Putamen (tissue), 1 donor: ENCODE measurements at regions not wholly inside any gene's neighbourhood (a gene's known extent, or its start where the extent isn't known, plus 50 kb on each side); places are given as distances from the start of the nearest gene placed in this dataset.

Experiments
- DNase-seq: peaks from one replicate; pipeline ENCODE4 v3.0.0-alpha.2; 2016; ENCODE audit warnings: low spot score

DNA sequence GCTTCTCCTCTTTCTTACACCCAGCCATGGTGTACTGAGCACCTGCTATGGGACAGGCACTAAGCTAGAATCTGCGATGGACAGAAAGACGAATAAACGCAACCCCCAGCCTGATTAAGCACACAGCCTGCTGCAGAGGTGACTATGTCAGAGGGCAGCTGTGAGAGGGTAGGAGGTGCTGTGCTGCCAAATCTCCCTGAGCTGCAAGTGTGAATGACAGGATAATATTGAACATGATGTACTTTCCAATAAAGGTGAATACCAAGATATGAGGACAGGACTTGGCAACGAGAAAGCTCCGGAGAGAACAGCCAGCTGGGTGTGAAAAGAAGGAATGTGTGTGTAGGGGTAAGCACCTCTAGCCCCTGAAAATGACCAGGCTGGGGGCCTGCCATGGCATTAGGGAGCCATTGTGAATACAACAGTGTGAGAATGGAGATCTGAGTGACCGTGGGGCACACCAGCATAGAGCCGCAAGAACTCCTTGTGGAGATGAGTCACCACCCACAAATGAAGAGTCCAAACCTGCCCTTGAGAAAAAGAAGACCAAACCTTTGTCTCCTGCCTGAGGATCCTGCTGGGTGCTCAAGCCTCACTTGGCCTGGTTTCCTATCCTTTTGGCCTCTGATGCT, 83.0 kb upstream of the ATF3 start:
- DNase-seq, result no peak

DNA sequence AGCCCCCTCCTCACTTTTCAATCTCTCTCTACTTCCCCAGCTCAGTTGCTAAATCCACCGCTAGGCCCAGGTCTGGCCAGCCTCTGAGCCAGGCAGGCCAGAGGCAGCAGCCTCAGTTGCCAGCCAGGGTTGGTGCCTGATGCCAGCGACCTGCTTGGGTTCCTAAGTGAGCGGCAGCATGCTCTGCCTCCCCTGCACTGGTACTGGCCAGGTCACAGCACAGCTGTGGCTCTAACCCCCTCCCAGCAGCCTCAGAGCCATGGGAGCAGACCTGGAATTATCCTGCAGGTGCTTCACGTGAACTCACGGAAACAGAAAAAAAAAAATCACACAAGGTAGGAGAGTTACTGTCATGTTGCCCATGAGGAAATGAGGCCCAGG, 82.5 kb upstream of the ATF3 start:
- DNase-seq, result no peak

DNA sequence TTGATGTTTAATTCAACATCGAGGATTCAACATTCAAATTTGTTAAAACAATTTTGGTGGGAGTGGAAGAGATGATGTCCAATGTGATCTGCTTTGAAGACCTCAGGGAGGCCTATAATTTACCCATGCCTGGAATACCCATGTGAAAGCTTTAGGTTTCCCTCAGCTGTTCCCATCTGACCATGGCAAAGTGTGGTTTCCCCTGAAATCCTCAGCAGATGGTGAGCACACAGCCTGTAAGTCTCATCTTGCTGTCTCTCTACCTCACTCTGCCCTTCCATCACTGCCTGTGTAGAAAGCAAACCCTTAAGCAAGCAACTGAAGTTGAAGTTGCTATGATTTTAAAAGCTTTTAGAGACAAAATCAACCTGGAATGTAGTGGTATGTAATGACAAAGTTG, 80.1 kb upstream of the ATF3 start:
- no peak for DNase-seq

DNA sequence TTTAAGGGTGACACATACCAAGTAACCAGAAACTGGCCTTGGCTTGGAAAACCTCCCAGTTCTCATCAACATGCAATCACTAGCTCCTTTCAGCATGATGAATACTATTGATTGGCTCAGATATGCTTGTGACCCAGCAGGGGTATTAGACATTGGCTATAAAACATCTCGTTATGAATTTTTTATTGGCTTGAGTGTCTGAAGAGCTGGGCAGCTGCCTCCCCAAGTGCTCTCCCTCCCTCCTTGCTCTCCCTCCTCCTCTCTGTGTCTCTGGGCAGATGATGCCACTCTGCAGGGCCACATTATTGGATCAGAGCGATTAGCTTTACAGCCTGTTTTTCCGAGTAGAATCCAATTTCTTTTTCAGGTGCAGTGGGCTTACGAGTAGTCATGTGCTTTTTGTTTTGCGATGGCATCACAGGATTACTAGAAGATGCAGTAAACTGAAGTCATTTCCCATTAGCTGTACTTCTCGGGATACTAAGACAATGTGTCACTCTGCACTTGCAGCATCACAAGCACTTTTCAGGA, 79.3 kb upstream of the ATF3 start:
- DNase-seq, result no peak

DNA sequence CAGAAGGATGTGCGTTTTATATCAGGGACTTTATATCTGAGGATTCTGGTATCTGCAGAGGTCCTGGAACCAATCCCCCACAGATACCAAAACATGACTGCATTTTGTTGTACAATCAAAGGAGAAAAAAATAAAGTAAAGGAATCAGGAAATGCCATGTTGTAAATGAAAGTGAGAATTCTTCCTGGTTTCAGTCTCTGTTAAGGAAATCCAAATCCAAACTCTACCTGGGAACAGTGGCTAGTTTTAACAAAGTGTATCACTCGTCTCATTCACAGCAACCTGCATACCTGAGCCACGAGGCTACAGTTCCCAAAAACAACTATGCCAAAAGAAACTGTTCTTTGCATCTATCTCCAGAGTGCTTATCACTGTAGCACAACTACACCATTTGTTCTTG, 77.3 kb upstream of the ATF3 start:
- no peak for DNase-seq

DNA sequence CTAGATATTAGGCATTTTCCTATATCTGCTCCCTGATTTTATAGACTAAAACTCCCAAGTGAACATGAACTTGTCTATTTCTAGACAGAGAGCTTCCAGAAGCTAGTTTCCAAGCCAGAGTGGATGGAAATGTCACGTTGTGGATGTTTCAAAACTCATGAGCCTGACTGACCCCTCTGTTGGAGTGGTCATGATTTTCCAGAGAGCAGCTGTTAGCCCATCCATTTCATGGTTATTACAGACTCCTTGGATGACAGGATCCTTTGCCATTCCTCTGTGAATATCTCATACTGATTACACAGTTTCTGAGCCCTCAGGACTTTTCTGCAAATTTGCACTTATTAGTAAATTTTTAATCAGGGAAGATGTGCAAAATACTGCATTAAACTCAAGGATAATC, 76.8 kb upstream of the ATF3 start:
- no peak for DNase-seq

DNA sequence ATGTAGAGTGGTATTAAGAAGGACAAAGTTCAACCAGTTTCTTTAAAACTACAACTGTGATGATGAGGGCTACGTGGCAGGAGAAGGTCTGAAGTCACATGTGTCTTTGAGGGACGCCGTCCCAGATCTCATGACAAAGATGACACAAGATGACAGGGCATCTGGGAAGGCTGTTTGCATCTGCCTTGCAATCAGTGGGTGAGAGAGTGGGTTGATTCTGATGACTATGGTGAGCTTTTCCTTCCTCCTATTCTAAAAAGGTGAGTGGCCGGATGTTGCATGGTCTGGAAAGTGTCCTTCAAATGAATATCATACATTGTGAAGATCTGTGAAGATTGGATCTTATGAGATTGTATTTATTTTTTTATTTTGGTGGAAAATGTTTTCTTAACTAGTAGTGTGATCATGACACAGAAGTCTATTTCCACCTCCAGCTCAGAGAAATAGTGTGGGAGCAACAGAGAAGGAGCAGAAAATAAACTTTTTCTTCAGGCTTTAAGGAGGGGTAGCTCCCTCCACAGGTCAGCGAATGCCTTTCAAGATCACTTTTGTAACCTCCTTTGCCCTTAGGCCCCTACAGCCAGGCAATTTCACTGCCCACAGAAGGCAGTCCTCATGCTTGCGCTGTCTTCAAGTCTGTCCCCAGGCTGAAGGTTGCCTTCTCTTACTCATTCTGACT, 76.0 kb upstream of the ATF3 start:
- no peak for DNase-seq

DNA sequence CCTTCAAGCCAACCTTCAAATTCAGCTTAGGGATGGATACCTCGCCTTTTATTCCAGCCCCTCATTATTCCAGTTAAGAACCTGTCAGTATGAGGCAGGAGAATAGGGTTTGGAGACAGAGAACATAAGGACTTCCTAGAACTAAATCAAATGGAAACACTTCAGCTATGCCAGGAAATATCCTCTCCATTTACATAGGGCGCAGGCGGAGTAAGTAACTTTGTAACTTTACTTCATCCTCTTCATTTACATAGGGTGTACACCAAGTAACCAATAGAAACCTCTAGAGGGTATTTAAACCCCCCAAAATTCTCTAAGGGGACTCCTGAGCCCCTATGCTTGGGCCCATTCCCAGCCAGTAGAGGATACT, 75.4 kb upstream of the ATF3 start:
- no peak for DNase-seq

DNA sequence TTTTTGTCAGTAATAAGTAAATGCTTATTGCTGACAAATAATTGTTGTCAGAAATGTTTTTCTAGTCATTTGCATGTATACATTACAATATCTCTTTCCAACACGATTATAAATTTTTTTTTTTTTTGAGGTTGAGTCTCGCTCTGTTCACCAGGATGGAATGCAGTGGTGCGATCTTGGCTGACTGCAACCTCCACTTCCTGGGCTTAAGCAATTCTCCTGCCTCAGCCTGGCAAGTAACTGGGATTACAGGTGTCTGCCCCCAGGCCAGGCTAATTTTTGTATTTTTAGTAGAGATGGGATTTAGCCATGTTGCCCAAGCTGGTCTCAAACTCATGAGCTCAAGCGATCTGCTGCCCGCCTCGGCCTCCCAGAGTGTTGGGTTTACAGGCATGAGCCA, 72.0 kb upstream of the ATF3 start:
- DNase-seq, result no peak

DNA sequence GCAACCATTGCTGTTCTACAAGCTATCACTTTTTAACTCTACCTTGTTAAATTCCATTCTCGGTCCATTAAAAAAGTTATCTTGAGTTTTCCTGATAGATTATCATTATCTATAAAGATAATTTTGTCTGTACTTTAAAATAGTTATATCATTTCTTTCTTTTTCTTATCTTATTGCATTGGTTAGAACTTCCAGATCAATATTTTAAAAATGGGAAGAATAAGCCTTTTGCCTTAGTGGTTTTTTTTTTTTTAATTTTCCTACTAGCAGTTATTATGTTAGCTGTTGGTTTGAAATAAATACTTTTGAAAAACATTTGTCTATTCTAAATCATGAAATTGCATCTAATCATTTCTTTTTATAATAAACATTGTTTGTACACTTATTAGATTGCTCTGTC, 71.0 kb upstream of the ATF3 start:
- DNase-seq, result no peak

DNA sequence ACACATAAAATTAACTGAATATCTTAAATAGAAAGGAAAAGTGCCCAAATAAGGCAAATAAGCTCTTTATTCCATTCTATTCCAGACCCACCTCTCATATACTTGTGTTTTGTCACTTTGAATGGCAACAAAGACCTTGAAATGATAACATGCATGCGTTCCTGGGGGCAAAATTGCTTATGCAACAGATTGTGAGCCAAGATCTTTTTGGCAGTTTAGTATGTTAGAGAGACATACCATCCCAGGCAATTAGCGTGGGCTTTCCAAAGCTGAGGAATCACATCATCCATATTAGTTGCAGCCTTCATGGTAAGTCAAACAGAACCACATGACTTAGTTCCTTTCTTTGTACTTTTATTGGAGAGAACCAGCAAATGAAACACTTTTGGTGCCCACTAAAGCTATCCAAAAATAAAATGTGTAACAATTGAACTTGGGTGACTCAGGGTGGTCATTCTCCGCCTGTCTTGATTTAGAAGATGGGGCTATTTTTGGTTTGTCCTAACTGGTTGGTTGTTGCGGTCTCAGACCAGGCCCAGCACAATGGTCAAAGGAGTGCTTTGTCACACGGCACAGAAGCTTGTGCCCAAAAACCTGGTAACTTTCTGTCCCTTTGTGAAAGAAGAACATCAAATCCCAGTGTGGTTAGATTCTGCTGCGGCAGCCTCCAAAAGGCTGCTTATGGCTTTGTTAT, 68.7 kb upstream of the ATF3 start:
- peak; percentile 64 for DNase-seq

DNA sequence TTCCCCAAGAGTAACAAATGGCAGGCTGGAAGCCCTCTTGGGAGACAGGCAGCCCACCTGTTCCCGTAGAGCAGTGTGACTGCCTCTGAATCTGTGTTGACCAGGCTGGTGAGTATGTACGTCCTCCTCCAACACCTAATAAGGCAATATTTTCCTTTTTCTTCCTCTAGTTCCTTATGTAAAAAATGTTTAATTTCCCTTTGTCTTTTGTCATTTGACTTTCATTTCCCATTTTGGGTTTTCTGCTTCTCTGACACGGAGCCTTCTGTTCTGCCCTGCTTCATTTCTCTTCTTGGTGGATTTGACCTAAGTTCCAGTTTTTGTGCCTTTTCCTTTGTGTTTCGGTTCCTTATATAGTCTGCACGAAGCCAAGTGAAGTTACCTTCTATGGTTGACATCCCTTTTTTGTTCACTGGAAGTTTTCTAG, 65.8 kb upstream of the ATF3 start:
- DNase-seq, result no peak

DNA sequence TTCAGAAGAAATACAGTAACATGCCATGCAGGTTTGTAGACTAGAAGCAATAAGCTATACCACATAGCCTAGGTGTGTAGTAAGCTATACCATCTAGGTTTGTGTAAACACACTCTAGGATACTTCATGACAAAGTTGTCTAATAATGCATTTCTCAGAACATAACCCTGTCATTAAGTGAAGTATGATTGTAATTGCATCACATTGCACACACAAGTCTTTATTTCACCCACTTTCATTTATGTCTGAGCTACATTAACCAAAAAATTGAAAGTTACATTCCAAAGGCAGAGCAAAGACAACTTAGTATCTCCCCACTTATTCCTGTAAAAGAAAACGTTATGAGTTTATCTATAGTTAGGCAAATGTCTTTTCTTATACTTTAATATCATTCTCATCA, 64.5 kb upstream of the ATF3 start:
- DNase-seq, result no peak

DNA sequence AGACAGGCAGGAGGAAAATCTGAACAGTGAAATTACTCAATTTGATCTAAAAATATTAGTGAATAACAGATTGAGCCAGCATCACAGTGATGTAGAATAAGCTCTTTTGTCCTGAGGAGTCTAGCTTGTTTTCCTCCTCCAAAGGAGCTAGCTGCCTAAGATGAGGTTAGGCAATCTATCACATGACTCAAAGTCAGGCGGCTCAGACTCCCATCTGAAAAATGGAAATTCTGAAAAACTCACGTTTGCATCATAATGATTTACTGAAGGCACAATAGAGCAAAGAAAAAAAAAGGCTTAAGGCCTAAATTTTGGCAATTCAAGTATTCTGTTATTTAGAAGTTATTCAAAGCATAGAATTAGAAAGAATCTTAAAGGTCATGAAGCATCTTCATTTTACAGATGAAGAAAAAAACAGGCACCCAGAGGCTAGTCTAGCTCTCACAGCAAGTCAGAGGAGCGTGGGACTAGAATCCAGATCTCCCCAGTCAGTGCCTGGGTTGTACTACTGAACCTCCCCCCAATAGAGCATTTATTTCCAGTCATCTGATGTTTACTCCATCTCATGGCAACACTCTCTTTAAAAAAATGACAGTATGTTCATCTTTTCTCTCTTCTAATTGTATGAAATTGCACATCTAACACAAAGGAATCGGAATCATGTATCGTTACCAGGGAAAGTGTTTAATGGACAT, 62.5 kb upstream of the ATF3 start:
- DNase-seq, result no peak

DNA sequence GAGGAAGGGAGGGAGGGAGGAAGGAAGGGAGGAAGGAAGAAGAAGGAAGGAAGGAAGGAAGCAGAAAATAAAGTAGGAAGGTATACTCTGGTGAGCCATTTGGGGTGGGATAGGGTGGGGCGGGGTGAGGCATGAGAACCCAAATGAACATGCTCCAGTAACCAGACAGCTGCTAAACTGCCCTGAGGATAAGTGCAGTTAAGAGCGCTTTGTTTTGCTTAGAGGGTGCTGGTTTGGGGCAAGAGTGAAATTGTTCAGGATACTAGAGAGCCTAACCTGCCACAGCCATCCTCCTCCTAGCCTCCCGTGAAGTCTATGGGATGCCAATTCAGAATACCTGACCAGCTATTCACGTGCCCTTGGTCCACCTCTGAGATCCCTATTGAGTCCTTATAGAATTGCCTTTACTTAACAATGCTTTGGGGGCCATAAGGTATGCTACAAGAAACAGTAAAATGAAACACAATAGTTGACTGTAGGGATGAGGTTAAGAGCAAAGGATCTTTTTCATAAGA, 59.0 kb upstream of the ATF3 start:
- DNase-seq, result no peak

DNA sequence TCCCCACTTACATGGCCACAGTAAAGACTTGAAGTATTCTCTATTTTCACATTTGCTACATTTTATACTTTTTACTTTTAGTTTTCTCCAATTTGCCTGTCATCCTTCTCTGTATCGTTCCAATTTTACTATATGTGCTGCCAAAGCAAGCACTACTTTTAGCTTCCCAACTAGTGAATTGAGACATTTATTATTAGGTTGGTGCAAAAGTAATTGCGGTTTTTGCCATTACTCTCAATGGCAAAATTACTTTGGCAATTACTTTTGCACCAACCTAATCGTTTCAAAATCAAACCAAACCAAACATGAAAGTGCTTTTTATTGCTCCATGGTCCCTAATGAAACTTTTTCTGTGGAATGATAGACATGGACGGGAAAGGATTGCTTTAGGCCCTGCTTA, 56.6 kb upstream of the ATF3 start:
- no peak for DNase-seq

DNA sequence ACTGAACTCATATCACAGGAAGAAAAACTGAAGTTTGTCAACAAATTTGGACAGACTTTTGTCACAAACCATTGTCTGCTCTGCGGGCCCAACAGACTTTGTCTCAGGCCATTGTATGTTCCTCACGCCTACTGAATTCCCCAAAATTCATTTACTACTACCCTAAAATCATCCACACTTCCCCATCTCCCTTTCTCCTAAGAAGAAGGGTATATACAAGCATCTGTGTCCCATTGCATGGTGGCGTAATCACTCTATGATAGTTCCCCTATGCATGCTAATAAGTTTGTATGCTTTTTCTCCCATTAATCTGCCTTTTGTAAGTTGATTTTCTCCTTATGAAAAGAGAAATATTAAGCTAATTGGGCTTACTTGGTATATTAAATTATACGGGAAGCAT, 54.9 kb upstream of the ATF3 start:
- DNase-seq, result no peak

DNA sequence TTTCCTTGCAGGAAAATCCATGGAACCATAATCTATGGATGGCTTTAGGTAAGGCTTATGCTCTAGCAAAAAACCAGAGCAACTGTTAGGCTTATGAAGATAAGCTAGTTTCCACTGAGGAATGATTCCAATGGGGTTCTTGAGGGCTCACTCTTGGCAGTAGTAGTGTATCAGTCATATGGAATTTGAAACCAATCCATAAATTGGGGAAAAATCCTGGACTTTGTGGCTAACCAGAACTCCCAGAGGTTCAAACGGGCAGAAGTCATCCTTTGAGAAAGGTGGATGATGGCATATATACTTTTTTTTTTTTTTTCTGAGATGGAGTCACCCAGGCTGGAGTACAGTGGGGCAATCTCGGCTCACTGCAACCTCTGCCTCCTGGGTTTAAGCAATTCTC, 54.2 kb upstream of the ATF3 start:
- no peak for DNase-seq

DNA sequence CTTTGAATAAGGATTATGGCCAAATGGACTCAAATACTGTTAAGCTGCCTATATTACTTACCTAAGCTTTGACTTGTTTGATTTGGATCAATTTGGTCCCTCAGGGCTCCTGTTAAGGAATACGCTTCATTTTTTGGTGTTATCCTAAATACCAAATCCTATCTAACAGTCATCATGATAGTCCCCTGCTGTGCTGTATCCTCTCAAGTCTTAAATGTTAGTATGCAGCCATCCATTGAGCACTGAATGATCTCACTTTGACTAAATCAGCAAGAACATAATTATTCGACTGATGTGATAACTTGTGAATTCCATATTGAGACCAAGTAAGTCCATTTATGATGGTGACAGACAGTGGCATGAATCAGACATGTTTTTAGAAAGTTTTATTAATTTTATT, 53.1 kb upstream of the ATF3 start:
- no peak for DNase-seq

DNA sequence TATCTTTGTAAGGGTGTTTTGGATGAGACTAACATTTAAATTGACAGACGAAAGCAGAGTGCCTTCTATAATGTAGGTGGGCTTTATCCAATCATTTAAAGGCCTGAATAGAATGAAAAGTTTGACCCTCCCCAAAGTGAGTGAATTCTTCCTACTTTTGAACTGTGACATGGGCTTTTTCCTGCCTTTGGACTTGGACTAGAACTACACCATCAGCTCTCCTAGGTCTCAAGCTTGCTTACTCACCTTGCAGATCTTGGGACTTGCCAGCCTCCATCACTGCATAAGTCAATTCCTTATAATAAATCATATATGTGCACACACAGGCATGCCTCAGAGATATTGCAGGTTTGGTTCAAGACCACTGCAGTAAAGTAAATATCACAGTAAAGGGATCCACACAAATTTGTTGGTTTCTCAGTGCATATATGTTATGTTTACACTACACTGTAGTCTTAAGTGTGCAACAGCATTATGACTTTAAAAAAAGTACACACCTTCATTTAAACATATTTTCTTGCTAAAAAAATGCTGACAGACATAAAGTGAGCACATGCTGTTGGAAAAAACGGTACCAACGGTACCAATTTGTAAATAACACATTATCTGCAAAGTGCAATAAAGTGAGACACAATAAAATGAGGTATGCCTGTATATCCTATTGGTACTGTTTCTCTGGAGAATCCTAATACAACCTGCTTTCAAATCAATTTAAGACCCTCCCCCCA, 51.6 kb upstream of the ATF3 start:
- DNase-seq, result no peak

DNA sequence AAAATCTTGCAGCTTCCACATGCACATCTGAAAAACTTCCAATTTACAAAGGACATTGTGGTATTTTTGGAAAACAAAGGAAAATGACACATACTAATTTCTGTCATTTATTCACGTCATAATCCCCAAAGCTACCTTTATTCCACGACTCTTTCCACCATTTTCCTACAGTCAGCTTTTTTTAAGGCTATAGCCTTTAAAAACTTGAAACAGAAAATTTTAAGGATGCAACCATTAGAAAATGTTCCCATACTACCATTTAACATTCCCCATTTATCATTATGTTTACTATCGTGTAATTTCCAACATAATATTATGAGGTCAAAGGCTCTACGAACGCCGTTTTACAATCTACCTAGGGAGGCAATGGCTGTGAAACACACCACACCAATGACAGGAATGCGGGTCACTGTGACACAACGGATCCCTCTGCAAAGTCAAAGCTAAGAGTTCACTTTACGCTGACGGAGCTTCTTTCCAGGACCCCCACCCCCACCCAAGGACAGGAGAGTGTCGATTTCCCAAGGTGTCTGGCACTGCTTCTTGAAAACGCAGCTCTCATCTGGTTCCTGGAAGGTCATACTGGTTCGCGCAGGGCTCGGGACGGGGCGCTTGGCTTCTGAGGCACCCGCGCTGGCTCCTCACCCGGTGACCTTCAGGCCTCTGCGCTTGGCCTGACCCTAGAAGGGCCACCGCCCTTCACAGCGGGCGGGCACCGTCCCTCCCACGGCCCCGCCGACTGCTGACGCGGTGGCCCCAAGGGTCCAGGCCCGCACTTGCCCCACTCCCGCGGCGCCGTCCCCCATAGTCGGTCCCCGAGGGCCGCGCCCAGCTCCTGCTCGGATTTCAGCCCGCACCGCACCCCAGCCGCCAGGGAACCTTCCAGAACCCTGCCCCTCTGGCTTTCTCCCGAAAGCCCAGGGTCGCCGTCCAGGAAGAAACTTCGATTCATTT, 50.5 kb upstream of the ATF3 start:
- no peak for DNase-seq
